ENCODE measurements at regions not wholly inside any gene's neighbourhood (a gene's known extent, or its start where the extent isn't known, plus 50 kb on each side); places are given as distances from the start of the nearest gene placed in this dataset.

DNA sequence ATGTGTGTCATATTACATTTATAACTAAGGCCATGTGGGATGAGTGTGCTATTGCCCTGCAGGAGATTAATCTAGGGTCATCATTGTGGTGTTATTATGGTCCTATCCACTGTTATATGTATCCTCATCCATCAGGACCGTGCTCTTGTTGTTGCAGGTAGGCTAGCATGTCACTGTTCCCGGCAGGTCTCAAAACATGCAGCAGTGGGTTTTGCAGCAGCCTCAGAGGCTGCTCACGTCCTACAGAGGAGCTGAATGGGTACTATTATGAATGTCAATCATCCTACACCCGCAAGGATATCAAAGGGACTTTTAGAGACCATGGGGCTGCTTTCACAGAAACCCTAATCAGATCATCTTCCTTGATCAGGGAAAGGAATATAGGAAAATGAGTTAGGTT is 318.2 kb downstream of the SAMD5 start:
- no peak for DNase-seq

DNA sequence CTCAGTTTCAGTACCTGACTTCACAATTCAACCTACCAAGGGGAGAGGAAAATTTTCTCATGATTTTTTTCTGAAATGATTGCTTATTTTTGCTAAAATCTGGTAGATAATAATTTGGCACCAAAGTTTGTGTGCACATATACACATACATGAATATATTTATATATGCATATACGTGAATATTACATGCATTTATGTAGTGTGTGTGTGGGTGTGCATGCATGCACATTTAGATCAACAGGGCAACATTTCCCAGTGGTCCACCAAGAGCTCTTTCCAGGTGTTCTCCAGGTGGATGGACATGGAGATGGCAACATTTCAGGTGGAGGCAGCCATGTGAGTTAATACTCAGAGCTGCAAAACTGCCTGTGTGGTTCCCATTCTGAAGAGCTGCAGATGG is 320.9 kb downstream of the SAMD5 start:
- DNase-seq, result no peak

DNA sequence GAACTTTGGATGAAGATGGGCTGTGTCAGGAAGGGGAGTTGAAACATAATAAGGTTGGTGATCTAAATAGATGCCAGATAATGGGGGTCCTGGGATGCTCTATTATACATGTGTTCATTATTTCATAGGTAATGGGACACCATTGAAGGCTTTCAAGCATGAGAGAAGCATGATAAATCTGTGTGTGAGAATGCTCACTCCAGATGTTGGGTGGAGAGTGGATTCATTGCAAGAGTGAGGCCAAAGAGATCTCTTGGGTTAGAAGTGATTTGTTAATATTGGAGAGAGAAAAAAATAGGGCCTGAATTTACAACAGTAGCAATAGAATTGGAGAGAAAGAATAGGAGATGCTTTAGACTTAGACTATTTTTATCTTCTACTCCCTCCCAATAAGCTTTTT is 321.3 kb downstream of the SAMD5 start:
- DNase-seq, result no peak

DNA sequence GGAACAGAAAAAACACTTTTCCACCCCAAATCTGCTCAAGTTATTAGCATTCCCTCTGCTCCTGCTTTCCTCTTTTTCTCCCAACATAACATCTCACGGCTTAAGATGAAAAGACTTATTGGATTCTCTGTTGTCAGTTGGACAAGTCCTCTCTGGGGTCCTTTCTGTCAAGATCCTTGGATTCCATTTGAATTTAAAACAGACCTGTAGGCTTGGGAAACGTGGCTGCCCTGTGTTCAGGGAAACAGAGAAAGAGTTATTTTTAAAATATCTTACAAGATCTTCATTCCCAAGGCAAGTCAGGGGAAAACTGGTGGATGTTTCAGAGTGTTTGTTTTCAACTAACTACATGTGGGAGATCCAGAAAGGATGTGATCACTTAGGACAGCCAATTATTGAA is 322.9 kb downstream of the SAMD5 start:
- DNase-seq, result no peak

DNA sequence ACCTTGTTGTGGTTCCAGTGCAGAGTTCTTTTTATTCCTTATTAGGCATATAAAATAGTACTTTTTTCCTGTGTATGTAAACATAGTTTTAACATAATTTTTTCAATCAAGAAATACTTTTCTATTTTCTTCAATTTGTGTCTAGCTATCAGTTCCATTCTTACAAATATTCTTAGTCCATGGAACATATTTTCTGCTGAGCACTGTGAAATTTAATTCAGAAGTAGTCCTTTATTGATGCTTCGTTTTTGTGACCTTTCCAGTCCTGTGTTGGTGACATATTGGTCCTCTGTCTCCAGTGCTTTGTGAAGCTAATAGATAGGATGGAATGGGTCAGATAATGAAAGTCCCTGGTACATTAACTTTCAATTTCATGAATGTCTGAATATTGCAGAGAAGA is 325.1 kb downstream of the SAMD5 start:
- DNase-seq, result no peak

DNA sequence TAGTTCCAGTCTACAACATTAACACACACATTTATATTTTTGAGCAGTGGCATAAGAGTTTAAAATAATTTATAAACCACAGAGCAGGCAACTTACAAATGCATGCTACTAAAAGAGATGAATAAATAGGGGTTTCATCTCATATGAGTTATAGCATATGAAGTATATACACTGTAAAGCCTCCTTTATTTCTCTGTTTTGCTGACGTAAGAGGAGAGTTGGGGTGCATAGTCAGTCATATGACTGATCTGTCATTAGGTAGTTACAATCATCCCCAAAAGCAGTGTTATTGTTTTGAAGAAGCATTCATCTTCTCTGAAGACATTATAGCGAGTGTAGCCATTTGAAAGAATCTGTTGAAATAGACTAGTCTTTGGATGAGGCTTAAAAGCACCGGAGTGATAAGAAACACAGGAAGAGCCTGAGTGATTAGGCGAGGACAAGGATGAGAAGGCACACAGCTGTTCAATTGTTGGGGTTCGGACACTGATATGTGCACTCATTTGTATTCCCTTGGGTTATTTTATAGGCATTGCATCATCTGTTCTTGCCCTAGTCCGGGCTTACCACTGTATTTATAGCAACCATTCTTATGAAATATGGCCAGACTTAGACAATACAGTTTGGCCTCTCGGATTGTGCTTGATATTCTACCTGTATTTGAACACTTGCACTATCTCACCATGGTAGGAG is 325.7 kb downstream of the SAMD5 start:
- DNase-seq, result no peak

DNA sequence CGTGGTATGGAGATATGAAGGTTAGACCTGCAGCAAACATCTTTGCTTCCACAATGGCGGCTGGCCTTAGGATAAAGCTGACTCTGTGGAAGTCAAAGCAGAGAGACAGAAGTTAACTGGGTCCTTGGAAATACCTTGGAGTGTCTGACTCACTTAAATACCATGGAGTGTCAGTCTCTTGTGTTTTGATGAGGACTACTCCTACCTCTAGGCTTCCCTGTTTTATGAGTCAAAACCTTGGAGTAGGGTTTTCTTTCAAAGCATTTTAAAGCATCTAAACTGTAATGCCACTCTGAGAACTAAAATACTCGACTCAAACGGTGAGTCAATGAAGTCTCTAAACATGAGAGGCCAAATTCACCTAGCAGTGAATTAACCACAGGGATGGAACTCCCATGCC is 329.1 kb downstream of the SAMD5 start:
- no peak for DNase-seq

DNA sequence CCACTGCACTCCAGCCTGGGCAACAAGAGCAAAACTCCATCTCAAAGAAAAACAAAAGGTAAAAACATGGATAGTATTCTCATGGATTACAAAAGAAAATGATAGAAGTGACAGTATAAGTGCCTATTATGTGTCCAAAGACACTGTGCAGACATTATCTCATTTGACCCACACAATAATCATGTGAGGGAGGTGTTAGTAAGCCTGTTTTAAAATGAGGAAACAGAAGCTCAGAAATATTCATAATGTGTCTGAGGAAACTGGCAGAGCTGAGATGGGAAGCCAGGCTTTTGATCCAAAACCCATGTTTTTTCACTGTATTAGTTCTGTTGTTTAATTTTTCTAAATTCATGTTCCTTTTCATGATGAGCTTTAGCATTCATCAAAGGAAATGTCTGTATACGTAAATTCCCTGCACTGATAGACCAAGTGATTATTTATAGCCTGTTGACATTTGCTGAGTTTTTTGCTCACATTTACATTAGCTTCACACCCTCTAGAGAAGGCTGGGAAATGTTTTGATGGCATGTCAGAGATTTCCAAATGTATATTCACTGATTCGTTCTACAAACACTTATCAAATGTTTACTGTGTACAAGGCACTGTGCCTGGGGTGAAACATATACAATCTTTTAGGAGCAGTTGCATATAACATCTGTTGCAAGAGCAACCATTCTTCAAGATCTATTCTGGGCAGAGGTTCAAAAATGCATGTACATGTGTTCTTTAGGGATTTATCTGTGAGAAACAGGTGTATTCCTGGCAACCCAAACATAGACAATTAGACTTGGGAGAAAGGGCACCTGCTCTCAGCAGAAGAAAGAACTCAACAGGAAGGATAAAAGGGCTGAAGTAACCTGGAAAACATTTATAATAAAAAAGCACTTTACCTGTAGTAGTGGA is 331.5 kb downstream of the SAMD5 start:
- DNase-seq, result no peak

DNA sequence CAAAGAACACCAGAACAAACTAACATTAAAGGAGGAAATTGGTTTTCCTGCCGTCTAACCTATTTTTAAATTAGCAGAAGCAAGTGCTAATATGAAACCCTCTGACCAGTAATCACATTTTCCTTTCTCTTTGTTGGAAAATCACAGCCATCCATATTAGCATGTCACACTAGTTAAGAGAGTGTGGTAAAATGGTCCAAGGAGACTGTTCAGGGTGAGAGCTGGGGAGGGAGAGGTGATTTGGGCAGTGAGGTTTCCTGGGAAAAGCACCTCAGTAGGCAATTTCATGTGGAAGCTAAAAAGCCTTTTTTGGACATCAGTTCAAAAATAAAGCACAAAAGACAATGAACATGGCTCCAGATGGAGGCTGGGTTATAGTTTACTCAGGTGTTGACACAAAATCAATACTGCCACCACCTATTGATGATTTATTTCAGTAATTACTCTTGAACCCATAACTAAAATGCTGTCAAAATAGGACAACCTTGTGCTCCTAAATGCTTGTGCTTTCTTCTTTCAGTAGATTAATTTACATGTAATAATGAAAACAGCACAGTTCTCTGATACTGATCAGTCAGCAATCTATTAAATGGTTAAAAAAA is 333.2 kb downstream of the SAMD5 start:
- no peak for DNase-seq

DNA sequence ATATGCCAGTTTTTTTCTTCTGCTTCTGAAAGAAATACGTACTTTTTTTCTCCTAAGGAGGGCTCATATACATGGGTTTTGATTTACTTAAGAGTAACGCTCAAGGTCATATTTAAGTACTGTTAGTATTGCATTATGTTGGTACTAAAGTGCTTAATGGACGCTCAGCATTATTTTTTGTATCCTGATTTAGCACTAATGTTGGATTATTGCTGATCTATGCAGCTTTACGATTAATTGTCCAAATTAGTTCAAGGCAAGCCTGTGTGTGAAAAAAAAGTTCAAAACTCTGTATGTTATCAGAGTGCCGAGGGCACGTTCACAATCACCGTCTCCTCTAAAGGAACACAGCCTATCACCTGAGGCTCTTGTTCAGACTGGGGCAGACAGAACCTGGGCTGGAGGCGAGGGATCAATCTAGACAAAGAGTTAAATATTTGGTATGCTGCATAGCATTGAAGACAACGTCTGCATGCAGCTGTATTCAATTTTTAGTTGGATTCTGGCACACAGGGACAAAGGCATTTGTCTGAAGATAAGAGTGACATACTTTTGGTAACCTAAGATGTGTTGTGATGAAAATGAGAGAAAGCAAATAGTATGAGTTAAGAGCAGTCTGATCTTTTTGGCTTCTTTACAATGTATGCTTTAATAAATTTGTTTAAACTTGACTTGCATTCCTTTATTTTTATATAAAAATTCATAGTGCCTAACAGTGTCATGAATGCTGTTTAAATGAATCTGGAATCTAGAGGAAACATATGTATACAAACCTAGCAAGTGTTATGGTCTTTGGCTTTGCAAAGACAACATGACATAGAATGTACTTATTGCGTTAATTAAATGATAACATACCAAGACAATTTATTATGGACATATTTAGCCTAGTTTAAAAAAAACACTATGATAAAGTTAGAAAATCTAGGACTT is 341.2 kb downstream of the SAMD5 start:
- no peak for DNase-seq

DNA sequence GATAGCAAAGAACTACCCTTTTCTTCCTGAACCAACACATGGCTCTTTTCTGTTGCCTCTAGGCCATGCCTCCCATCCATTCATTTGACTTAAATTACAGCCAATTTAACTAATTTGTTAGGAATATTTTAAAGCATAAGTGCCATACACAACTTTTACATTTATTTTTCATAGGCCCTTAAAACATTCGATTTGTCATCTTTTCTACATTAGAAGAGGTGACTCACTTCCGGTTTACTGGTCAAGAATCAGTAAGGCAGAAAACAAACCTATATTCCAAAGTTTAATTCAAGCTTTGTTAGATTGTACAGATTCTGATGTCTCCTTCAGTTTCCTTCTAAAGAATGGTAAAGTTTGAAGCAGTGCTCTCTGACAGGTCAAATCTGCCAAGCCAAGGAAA is 344.3 kb downstream of the SAMD5 start:
- DNase-seq, result no peak

DNA sequence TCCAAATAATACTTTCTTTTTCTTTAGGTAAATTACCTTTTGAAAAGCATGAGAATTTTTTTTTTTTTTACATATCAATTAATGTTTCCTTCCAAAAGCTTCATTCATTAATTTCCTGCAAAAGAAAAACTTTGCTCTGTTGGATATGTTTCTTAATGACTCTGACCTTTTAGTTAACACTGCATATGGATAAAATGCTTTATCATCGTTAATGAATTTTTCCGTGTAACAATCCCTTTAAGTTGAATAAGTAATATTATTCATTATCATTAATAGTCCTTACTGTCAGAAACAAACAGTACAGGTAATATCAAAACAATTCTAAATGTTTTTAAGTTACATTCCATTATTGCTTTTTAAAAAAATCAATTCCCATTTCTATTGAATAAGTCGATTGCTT is 345.1 kb downstream of the SAMD5 start:
- DNase-seq, result no peak

DNA sequence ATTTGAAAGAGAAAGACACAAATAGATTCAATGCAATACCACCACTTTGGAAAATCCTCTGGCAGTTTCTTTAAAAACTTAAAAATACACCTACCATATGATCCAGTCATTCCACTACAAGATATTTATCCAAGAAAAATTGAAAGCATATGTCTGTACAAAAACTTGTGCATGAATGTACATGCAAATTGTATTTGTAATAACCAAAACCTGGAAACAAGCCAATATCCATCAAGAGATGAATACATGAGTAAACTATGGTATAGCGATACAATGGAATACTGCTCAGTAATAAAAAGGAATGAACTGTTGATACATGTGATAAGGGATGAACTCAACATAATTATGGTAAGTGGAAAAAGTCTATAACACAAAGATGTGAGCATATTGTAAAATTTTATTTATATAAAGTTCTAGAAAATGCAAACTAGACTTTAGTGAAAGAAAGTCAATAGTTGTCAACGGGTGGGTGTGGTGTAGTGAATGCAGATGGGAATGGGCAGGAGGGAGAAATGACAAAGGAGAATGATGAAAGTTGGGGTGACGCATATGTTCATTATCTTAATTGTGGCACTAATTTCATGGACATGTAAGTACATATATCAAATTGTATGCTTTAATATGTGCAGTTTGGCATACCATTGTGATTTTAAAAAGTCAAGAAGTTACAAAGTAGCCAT is 347.5 kb downstream of the SAMD5 start:
- no peak for DNase-seq

DNA sequence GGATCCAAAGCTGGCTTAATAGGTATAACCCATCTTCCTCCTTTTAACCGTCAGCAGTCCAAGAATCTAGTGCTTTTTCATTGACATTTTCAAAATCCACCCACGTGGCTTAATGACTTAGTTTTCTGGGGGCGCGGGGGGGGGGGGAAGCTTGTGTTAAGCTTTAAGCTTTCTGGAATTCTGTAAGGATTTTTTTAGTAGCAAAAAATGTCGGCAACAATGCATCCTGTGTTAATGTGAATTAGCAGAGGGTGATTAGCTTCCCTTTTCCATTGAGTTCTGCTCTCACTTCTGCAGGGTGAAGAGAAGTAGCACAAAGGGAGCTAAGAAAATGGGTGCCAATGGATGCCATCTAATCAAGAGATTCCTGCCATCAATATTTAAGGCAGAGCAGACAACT is 348.2 kb downstream of the SAMD5 start:
- DNase-seq, result no peak

DNA sequence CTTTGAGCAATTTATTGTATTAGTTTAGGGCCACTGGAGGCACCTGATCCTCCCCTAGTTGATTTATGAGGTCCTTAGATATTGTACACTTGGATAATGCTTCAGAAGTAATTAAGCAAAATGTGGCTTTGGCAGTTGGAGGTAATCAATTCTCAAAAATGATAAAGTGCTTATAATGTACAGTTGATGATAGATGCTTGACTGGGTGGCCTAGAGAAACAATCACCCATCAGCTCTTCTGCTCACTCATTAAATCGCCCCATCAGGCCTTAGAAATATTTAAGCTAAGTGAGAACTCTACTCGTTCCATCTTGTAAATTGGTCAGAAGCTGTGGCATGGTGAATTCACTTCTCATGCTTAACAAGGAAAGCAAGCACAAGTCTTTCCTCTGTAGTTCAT is 349.9 kb downstream of the SAMD5 start:
- no peak for DNase-seq

DNA sequence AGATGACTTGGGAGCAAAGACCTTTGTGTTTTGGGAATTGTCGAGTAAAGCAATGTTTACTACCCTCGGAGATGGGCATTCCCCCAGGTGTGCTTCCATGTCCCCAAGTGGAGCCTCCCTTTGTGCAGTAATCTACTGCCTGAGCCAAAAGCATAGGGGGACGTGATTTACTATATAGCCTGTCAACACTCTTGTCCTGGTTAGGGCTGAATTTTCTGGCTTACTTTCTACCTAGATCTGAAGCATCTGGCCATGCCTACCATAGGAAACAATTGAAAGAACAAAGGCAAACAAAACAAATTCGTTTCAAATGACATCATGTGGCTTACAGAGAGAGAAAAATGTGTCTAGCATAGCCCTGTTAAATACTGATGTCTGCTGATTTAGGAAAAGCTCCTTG is 350.6 kb downstream of the SAMD5 start:
- no peak for DNase-seq

DNA sequence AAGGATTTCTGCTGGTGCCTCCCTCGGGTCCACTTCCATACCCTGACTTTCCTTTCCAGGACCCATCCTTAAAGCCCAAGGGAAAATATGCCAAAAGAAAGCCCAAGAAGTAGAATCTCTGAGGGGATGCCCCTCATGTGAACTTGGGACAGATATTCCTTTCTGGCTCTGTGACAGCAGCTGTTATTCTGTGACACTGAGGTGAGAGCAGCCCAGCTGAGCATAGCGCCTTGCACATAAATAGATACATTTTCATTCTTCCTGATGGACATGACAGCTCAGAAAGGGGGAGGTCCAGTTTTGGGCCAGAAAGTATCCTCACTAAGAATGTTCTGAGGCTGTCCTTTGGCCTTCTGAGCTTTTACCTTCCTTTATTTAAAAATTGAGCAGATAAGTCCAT is 353.2 kb downstream of the SAMD5 start:
- DNase-seq, result no peak

DNA sequence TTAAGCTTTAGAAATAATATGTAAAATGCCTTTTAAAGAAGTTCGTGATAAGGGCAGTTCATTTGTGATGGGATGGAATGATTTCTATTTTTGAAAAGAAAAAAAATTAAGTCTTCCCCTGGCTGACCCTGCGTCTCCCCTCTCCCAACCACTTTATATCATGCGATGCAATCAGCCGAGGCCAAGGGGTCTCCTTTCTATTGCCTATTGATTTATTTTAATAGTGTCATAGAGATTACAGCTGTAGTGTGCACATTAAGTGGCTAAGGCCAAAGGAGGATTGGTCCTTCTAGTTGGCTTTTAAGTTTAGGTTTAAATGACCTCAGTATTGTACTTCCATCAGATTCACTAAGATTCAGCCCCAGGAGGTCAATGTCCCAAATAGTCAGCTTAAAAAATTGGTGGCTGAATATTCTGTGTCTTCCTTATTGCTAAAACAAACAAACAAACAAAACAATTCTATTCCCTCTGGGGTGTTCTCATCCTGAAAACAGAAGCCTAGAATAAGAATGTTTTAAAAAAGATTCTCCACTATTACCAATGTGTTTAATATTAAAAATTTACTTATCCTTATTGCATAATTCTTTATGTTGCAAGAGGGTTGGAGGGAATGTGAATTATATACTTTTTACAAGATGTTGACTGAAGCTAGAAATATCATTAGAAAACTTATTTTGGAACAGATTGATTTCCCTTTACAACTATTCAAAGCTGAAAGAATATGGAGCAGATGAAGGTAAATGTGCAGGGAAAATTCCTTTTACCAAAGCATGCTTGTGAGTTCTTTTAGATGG is 359.1 kb downstream of the SAMD5 start:
- no peak for DNase-seq

DNA sequence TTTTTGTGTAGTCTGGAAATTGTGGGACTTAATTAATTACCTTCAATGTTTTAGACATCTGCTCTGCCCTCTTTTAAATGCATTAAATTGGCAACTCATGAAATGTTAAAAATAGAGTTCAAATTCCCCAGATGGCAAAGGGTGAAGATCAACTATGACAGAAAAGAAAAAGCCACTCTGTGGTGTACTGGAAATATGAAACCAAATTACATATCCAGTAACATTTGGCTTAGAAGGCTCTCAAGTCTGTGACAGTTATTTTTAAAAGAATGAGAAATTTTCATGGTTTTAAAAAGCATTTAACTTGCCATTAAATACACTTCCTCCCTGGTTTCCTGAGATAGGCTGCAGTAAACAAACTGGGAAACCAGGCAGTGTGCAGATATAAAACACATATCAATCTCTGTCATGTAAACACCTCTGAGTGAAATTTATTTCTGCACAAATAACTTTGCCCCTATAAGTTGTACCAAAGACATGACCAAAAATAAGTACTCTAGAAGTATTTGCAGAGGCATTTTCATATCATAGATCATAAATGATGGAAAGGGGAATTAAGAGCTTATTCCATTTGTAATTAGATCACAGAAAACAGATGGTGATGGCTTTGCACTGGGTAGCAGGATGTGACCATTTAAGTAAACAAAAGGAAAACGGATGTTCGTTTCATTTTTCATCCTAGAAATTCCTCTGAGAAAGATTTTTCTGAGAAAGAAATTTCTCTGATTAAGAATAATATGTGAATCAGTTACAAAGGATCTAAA is 360.1 kb downstream of the SAMD5 start:
- DNase-seq, result no peak

DNA sequence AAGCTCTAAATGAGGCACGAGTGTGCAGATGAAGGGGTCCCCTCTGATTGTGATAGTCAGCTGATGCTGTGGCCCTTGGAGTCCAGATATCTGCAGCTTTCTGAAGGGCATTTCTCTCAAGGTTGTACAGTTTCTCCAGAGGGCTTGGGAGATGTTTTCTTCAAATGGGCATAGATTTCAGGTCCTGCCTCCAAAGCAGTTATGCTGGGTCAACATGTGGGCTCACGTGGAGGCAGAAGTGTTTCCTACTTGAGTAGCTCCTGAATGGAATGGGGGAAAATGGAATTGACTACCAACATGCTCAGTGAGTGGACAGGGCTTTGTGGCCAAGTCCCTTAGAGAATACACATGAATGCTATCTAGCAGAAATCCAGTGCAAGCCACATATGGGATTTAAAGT is 360.7 kb downstream of the SAMD5 start:
- no peak for DNase-seq

DNA sequence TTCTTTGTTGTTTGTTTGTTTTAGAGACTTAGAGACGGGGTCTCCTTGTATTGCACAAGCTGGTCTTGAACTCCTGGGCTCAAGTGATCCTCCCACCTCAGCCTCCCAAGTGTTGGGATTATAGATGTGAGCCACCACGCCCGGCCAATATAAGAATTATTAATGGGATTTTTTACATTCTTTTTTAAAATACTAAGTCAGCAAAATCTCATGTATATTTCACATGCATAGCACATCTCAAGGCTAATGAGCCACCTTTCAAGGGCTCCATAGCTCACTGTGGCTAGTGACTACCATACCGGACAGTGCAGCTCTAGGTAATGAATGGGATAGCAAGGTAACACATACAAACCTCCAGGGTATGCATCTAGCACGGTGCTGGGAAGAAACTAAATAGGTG is 361.4 kb downstream of the SAMD5 start:
- DNase-seq, result no peak
